CD4-positive, alpha-beta T cell treated with Interleukin-2 at 100 ng/mL for 4 hours (primary cell): ENCODE measurements at regions not wholly inside any gene's neighbourhood (a gene's known extent, or its start where the extent isn't known, plus 50 kb on each side); places are given as distances from the start of the nearest gene placed in this dataset.
"Not testable (repeated sequence)": the region's sequence is repeated elsewhere in the genome, so short reads cannot be mapped to it uniquely, and the experiment has no call there.

Experiments
- DNase-seq: peaks from one replicate; pipeline ENCODE4 v3.0.0-alpha.2; 2020; ENCODE audit warnings: low spot score

GRCh38 chr4:58871509-58871908, 1761.3 kb upstream of the IGFBP7 start:
- no peak for DNase-seq

- no peak for DNase-seq
Observed at GRCh38 chr4:58849026-58849425, 1738.8 kb upstream of the IGFBP7 start.

- no peak for DNase-seq
Observed at GRCh38 chr4:58843455-58843854, 1733.3 kb upstream of the IGFBP7 start.

- DNase-seq = no peak
Observed at GRCh38 chr4:58833126-58833525, 1722.9 kb upstream of the IGFBP7 start.

- no peak for DNase-seq
Observed at GRCh38 chr4:58825278-58825677, 1715.1 kb upstream of the IGFBP7 start.

GRCh38 chr4:58818560-58818959, 1708.4 kb upstream of the IGFBP7 start:
- not testable (repeated sequence) for DNase-seq

GRCh38 chr4:58809948-58810347, 1699.8 kb upstream of the IGFBP7 start:
- DNase-seq = no peak

GRCh38 chr4:58809366-58809765, 1699.2 kb upstream of the IGFBP7 start:
- no peak for DNase-seq

- DNase-seq = no peak
Observed at GRCh38 chr4:58808817-58809216, 1698.6 kb upstream of the IGFBP7 start.

- no peak for DNase-seq
Observed at GRCh38 chr4:58807843-58808615, 1697.8 kb upstream of the IGFBP7 start.

GRCh38 chr4:58776627-58777026, 1666.4 kb upstream of the IGFBP7 start:
- no peak for DNase-seq

- no peak for DNase-seq
Observed at GRCh38 chr4:58767598-58767997, 1657.4 kb upstream of the IGFBP7 start.

GRCh38 chr4:58766763-58767162, 1656.6 kb upstream of the IGFBP7 start:
- DNase-seq = no peak

- DNase-seq = no peak
Observed at GRCh38 chr4:58761563-58761962, 1651.4 kb upstream of the IGFBP7 start.

GRCh38 chr4:58760737-58761136, 1650.6 kb upstream of the IGFBP7 start:
- no peak for DNase-seq

- DNase-seq = no peak
Observed at GRCh38 chr4:58760100-58760499, 1649.9 kb upstream of the IGFBP7 start.

GRCh38 chr4:58749206-58749605, 1639.0 kb upstream of the IGFBP7 start:
- no peak for DNase-seq

- no peak for DNase-seq
Observed at GRCh38 chr4:58740897-58741296, 1630.7 kb upstream of the IGFBP7 start.

- no peak for DNase-seq
Observed at GRCh38 chr4:58739275-58739674, 1629.1 kb upstream of the IGFBP7 start.

GRCh38 chr4:58738375-58738774, 1628.2 kb upstream of the IGFBP7 start:
- no peak for DNase-seq

- no peak for DNase-seq
Observed at GRCh38 chr4:58734030-58734674, 1624.0 kb upstream of the IGFBP7 start.

- no peak for DNase-seq
Observed at GRCh38 chr4:58732973-58733372, 1622.8 kb upstream of the IGFBP7 start.

- no peak for DNase-seq
Observed at GRCh38 chr4:58723954-58724353, 1613.8 kb upstream of the IGFBP7 start.

GRCh38 chr4:58711039-58711438, 1600.9 kb upstream of the IGFBP7 start:
- no peak for DNase-seq
